Fibroblast of lung (primary cell): ENCODE measurements at regions not wholly inside any gene's neighbourhood (a gene's known extent, or its start where the extent isn't known, plus 50 kb on each side); places are given as distances from the start of the nearest gene placed in this dataset.

Source experiments
- DNase-seq, 2 donors: peaks; one replicate each; pipeline versions ENCODE4 v3.0.0 to v3.0.0-alpha.2; 2010; ENCODE audit warnings: low read depth in 2 of 2
- H2AFZ ChIP-seq: 2 replicates; pipeline ENCODE4 v1.5.1; 2012; ENCODE audit warnings: low read length, control low read depth, inconsistent platforms
- H3K27ac ChIP-seq: 2 replicates; pipeline ENCODE4 v1.5.1; 2011; ENCODE audit warnings: low read length, control low read depth; ENCODE audit not compliant: insufficient read depth
- H3K27me3 ChIP-seq: 2 replicates; pipeline ENCODE4 v1.5.1; 2011; ENCODE audit warnings: mild to moderate bottlenecking, low read length; ENCODE audit not compliant: control insufficient read depth, insufficient read depth
- H3K36me3 ChIP-seq: 2 replicates; pipeline ENCODE4 v1.5.1; 2011; ENCODE audit warnings: low read length; ENCODE audit not compliant: control insufficient read depth, insufficient read depth
- H3K4me1 ChIP-seq: 2 replicates; pipeline ENCODE4 v1.5.1; 2011; ENCODE audit warnings: low read length; ENCODE audit not compliant: control insufficient read depth, insufficient read depth; ENCODE audit errors: extremely low read depth
- H3K4me2 ChIP-seq: 2 replicates; pipeline ENCODE4 v1.5.1; 2011; ENCODE audit warnings: low read length, control low read depth; ENCODE audit not compliant: insufficient read depth; ENCODE audit errors: extremely low read depth
- H3K4me3 ChIP-seq, 4 experiments: fragments of 200-600 bp in 1 of 4; sonication (generic) in 1 of 4; replicated peaks in 1 of 4; 2 replicates each; pipeline ENCODE4 v1.5.1; 2011 to 2016; ENCODE audit warnings: low read length in 4 of 4, low read depth in 3 of 4, mild to moderate bottlenecking in 3 of 4, control low read depth in 2 of 4, inconsistent platforms in 1 of 4, mixed read lengths in 1 of 4; ENCODE audit not compliant: insufficient read depth in 1 of 4; ENCODE audit errors: control extremely low read depth in 1 of 4
- H3K79me2 ChIP-seq: 2 replicates; pipeline ENCODE4 v1.5.1; 2012; ENCODE audit warnings: mild to moderate bottlenecking, low read length, inconsistent platforms; ENCODE audit not compliant: control insufficient read depth, insufficient read depth
- H3K9ac ChIP-seq: 2 replicates; pipeline ENCODE4 v1.5.1; 2011; ENCODE audit warnings: mild to moderate bottlenecking, low read length, control low read depth; ENCODE audit not compliant: insufficient read depth
- H3K9me3 ChIP-seq: 2 replicates; pipeline ENCODE4 v1.5.1; 2012; ENCODE audit warnings: low read depth, low read length; ENCODE audit not compliant: control insufficient read depth, insufficient read depth
- H4K20me1 ChIP-seq: 2 replicates; pipeline ENCODE4 v1.5.1; 2011; ENCODE audit warnings: low read length; ENCODE audit not compliant: control insufficient read depth, insufficient read depth; ENCODE audit errors: extremely low read depth
- CTCF ChIP-seq, 2 donors: IDR thresholded peaks in 1 of 2; conservative IDR thresholded peaks in 1 of 2; 1 replicate in 1 of 2; 2 replicates in 1 of 2; pipeline ENCODE4 v1.5.1; 2011 to 2012; ENCODE audit warnings: low read length in 2 of 2, control low read depth in 1 of 2, inconsistent platforms in 1 of 2, low read depth in 1 of 2, mild to moderate bottlenecking in 1 of 2
- EZH2 ChIP-seq: IDR thresholded peaks from 2 replicates; pipeline ENCODE4 v1.5.1; 2012; ENCODE audit warnings: low read length, control low read depth, mild to moderate bottlenecking; ENCODE audit errors: missing control alignments

GRCh38 chr12:76238688-76239087 lies 109.5 kb downstream of the BBS10 start:
- no peak overlapping the region for H3K9ac ChIP-seq
- H3K4me2 ChIP-seq = no peak overlapping the region
- no peaks in the 10 kb centered on the region for H3K27me3 ChIP-seq
- peaks cover 3% of the 10 kb centered on the region for H3K4me1 ChIP-seq
- DNase-seq = no peak
- TF ChIP-seq CTCF (conservative IDR thresholded peaks at IDR 0.05 in 1 of 2, IDR thresholded peaks at IDR 0.05 in 1 of 2; ENCODE audit: low read depth in 1 of 2, low read length in 2 of 2) (no peak), EZH2 (no peak)
- no peaks in the 10 kb centered on the region for H3K9me3 ChIP-seq
- H3K36me3 ChIP-seq = no peaks in the 10 kb centered on the region
- no peak overlapping the region for H2AFZ ChIP-seq
- no peak overlapping the region for H3K27ac ChIP-seq
- no peak overlapping the region for H3K4me3 ChIP-seq
- no peaks in the 10 kb centered on the region for H4K20me1 ChIP-seq
- no peaks in the 10 kb centered on the region for H3K79me2 ChIP-seq

GRCh38 chr12:76237086-76237701 lies 111.0 kb downstream of the BBS10 start:
- Histone ChIP-seq H3K4me2 (no peak overlapping the region), H3K27ac (no peak overlapping the region), H3K4me1 (no peaks in the 10 kb centered on the region), H3K4me3 (no peak overlapping the region), H3K79me2 (no peaks in the 10 kb centered on the region), H3K9ac (no peak overlapping the region), H3K36me3 (no peaks in the 10 kb centered on the region), H3K9me3 (no peaks in the 10 kb centered on the region), H2AFZ (no peak overlapping the region), H3K27me3 (no peaks in the 10 kb centered on the region), H4K20me1 (no peaks in the 10 kb centered on the region)
- TF ChIP-seq EZH2 (no peak), CTCF (conservative IDR thresholded peaks at IDR 0.05 in 1 of 2, IDR thresholded peaks at IDR 0.05 in 1 of 2; ENCODE audit: low read depth in 1 of 2, low read length in 2 of 2) (no peak)
- no peak for DNase-seq

- Histone ChIP-seq H3K27me3 (no peaks in the 10 kb centered on the region), H4K20me1 (no peaks in the 10 kb centered on the region), H3K9me3 (no peaks in the 10 kb centered on the region), H3K4me2 (no peak overlapping the region), H3K4me1 (no peaks in the 10 kb centered on the region), H3K9ac (no peak overlapping the region), H2AFZ (no peak overlapping the region), H3K27ac (no peak overlapping the region), H3K79me2 (no peaks in the 10 kb centered on the region), H3K4me3 (no peak overlapping the region), H3K36me3 (no peaks in the 10 kb centered on the region)
- TF ChIP-seq EZH2 = no peak
- DNase-seq = peak in 1 of 2 donors; percentile 84
Measured at GRCh38 chr12:76236640-76237039, 111.6 kb downstream of the BBS10 start.
